Transverse colon (tissue), 4 donors: ENCODE measurements at regions not wholly inside any gene's neighbourhood (a gene's known extent, or its start where the extent isn't known, plus 50 kb on each side); places are given as distances from the start of the nearest gene placed in this dataset.

Experiments
- CTCF ChIP-seq, 5 experiments: fragments of 200-600 bp in 3 of 5; fragments of 450-650 bp in 2 of 5; sonication (generic) in 3 of 5; IDR thresholded peaks; 1 replicate in 2 of 5; 2 replicates in 3 of 5; pipeline ENCODE4 v1.5.1; 2016 to 2017; ENCODE audit warnings: antibody characterized with exemption in 5 of 5, inconsistent platforms in 3 of 5, mild to moderate bottlenecking in 2 of 5, moderate library complexity in 1 of 5
- EP300 ChIP-seq: sonication (generic); formaldehyde crosslinking; IDR thresholded peaks from one replicate; pipeline ENCODE4 v1.6.1; 2017; ENCODE audit warnings: antibody characterized with exemption, low read depth
- POLR2A ChIP-seq: fragments of 450-650 bp; IDR thresholded peaks from one replicate; pipeline ENCODE4 v1.6.1; 2016; ENCODE audit warnings: antibody characterized with exemption, mild to moderate bottlenecking, moderate library complexity
- POLR2AphosphoS5 ChIP-seq, 3 donors: sonication (generic); formaldehyde crosslinking; IDR thresholded peaks; one replicate each; pipeline ENCODE4 v1.6.1; 2016; ENCODE audit warnings: antibody characterized with exemption in 3 of 3

- no peak for TF ChIP-seq CTCF (IDR thresholded peaks at IDR 0.05)
- TF ChIP-seq POLR2AphosphoS5 (IDR thresholded peaks at IDR 0.05), result no peak
- TF ChIP-seq POLR2A, result no peak
- no peak for TF ChIP-seq EP300
Observed at GRCh38 chr22:26998716-26999115, 341.3 kb downstream of the MIAT start.
